Calu3 (cell line): ENCODE measurements at regions not wholly inside any gene's neighbourhood (a gene's known extent, or its start where the extent isn't known, plus 50 kb on each side); places are given as distances from the start of the nearest gene placed in this dataset.

Experiments used
- BruUV-seq: library from RNA; stranded (reverse); fragments of 400-500 nt; replicated peaks from 2 replicates; lab custom pipeline; 2021; lab: Mats Ljungman, UMichigan
- CTCF ChIA-PET: fragments of 300-600 bp; sonication (Branson Sonifier 250); formaldehyde crosslinking; loops from one replicate; lab custom pipeline; 2022; ENCODE audit warnings: antibody characterized with exemption; lab: Charles Lee
- DNase-seq: peaks from one replicate; pipeline ENCODE4 v3.0.0; 2022
- H3K27ac Mint-ChIP-seq: one replicate; pipeline ENCODE4 v1.8.0; 2022; ENCODE audit warnings: mixed read lengths; ENCODE audit not compliant: unreplicated experiment
- H3K27me3 Mint-ChIP-seq: one replicate; pipeline ENCODE4 v1.8.0; 2022; ENCODE audit warnings: mixed read lengths; ENCODE audit not compliant: unreplicated experiment
- H3K36me3 Mint-ChIP-seq: one replicate; pipeline ENCODE4 v1.8.0; 2022; ENCODE audit warnings: mild to moderate bottlenecking, moderate library complexity, mixed read lengths; ENCODE audit not compliant: insufficient read depth, unreplicated experiment
- H3K4me1 Mint-ChIP-seq: one replicate; pipeline ENCODE4 v1.8.0; 2022; ENCODE audit warnings: mild to moderate bottlenecking, low read depth, mixed read lengths; ENCODE audit not compliant: unreplicated experiment
- H3K4me3 Mint-ChIP-seq: one replicate; pipeline ENCODE4 v1.8.0; 2022; ENCODE audit warnings: mild to moderate bottlenecking, low read depth, moderate library complexity, mixed read lengths; ENCODE audit not compliant: unreplicated experiment
- H3K9me3 Mint-ChIP-seq: one replicate; pipeline ENCODE4 v1.8.0; 2022; ENCODE audit warnings: low read depth, mixed read lengths; ENCODE audit not compliant: unreplicated experiment
- CTCF ChIP-seq: fragments of 200-600 bp; IDR thresholded peaks from one replicate; pipeline ENCODE4 v1.8.0; 2022; ENCODE audit warnings: antibody characterized with exemption; ENCODE audit not compliant: unreplicated experiment
- intact Hi-C: fragments of 100-400 bp; cut with micrococcal nuclease; formaldehyde crosslinking; loops from one replicate; pipeline ENCODE4 v1.10.0; 2022; ENCODE audit not compliant: unreplicated experiment

DNA sequence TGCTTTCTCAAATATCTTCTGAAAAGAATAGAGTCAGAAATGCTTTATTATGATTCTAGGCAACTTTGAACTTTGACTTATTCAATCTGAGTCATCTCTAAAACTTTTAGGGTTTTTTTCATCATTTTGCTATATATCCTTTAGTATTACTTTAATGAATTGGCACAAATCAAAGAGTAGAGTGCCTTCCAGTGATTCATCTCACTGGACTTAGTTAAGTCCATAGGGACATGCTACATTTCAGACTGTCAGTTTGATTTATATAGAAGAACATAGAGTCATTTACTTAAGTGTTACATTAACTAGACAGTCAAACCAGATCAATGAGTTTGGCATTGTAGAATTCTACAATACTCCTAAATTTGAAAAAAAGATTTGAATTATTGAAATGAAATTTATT, 1235.7 kb upstream of the MAP3K7 start:
- BruUV-seq = no TSS peak
- Mint-ChIP-seq H3K27me3 (no peaks in the 10 kb centered on the region), H3K9me3 (no peaks in the 10 kb centered on the region), H3K4me1 (peaks cover 12% of the 10 kb centered on the region), H3K36me3 (no peaks in the 10 kb centered on the region), H3K27ac (no peak overlapping the region), H3K4me3 (no peak overlapping the region)
- intact Hi-C loops = no loop called here
- no peak for DNase-seq
- CTCF ChIA-PET = no interaction called here
- no peak for TF ChIP-seq CTCF

- H3K27ac Mint-ChIP-seq = no peak overlapping the region
- no peaks in the 10 kb centered on the region for H3K27me3 Mint-ChIP-seq
- H3K36me3 Mint-ChIP-seq = no peaks in the 10 kb centered on the region
- no peak for TF ChIP-seq CTCF
- CTCF ChIA-PET = no interaction called here
- no peaks in the 10 kb centered on the region for H3K9me3 Mint-ChIP-seq
- no TSS peak for BruUV-seq
- no peak for DNase-seq
- intact Hi-C loops = loop anchor here (5.0 kb wide), 1 partner anchor 41 kb away; no protein-coding TSS in a partner anchor
- peaks cover 8% of the 10 kb centered on the region for H3K4me1 Mint-ChIP-seq
- H3K4me3 Mint-ChIP-seq = no peak overlapping the region
Observed at GRCh38 chr6:91816335-91816734, 1229.5 kb upstream of the MAP3K7 start.

DNA sequence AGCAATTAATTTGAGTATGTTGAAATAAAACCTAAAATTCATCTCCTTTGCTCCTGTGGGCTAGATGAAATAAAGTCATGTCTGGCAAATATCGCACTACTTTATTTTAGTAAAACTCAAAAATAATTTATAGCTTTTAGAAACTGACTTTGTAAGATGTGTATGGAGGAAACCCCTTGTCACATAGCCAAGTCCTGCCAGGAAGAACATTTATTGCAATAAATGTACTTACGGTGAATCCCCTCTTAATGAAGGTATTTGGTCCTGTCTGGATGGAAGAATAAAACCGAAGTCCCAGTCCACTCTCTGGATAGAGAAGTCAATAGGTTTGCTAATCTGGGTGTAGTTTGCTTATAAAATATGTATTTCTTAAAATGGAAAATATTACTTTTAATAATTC, 1226.8 kb upstream of the MAP3K7 start:
- intact Hi-C loops = no loop called here
- H3K4me3 Mint-ChIP-seq = no peak overlapping the region
- BruUV-seq = no TSS peak
- H3K4me1 Mint-ChIP-seq = peaks cover 8% of the 10 kb centered on the region
- no peak for TF ChIP-seq CTCF
- no peaks in the 10 kb centered on the region for H3K27me3 Mint-ChIP-seq
- CTCF ChIA-PET = no interaction called here
- DNase-seq = no peak
- no peaks in the 10 kb centered on the region for H3K9me3 Mint-ChIP-seq
- H3K27ac Mint-ChIP-seq = no peak overlapping the region
- H3K36me3 Mint-ChIP-seq = no peaks in the 10 kb centered on the region

- Mint-ChIP-seq H3K4me1 (peaks cover 8% of the 10 kb centered on the region), H3K27ac (no peak overlapping the region), H3K27me3 (no peaks in the 10 kb centered on the region), H3K36me3 (no peaks in the 10 kb centered on the region), H3K9me3 (no peaks in the 10 kb centered on the region), H3K4me3 (no peak overlapping the region)
- BruUV-seq = no TSS peak
- no peak for TF ChIP-seq CTCF
- CTCF ChIA-PET = no interaction called here
- DNase-seq = peak; percentile 16
- intact Hi-C loops = no loop called here
Observed at GRCh38 chr6:91812596-91813274, 1225.9 kb upstream of the MAP3K7 start.
